H1 (cell line): ENCODE measurements at regions not wholly inside any gene's neighbourhood (a gene's known extent, or its start where the extent isn't known, plus 50 kb on each side); places are given as distances from the start of the nearest gene placed in this dataset.

Source experiments
- CTCF ChIA-PET: fragments of 300-600 bp; sonication (Branson Sonifier 250); formaldehyde crosslinking; loops from one replicate; lab custom pipeline; 2021; ENCODE audit not compliant: partially characterized antibody; lab: Charles Lee
- POLR2A ChIA-PET: fragments of 300-600 bp; sonication (Branson Sonifier 250); formaldehyde crosslinking; loops from one replicate; lab custom pipeline; 2021; ENCODE audit warnings: inconsistent platforms; ENCODE audit not compliant: partially characterized antibody; lab: Charles Lee
- DNase-seq, 2 experiments: peaks; one replicate each; pipeline versions ENCODE4 v3.0.0 to v3.0.0-alpha.2; 2010 to 2022; ENCODE audit warnings: low spot score in 2 of 2, low read depth in 1 of 2, mixed read lengths in 1 of 2
- FAIRE-seq: peaks from 2 replicates; lab custom pipeline; 2011; peaks lifted over from hg19 to GRCh38; lab: Jason Lieb, UNC
- H2AFZ ChIP-seq: 2 replicates; pipeline ENCODE4 v1.8.1; 2012; ENCODE audit warnings: low read length, inconsistent platforms
- H2AK5ac ChIP-seq: 2 replicates; pipeline ENCODE4 v1.6.1; 2013; ENCODE audit warnings: low read depth, low read length
- H2BK120ac ChIP-seq: replicated peaks from 2 replicates; pipeline ENCODE3; 2013; ENCODE audit warnings: low read depth, low read length, inconsistent platforms
- H2BK12ac ChIP-seq: 2 replicates; pipeline ENCODE4 v1.6.1; 2013; ENCODE audit warnings: low read depth, low read length
- H2BK15ac ChIP-seq: 2 replicates; pipeline ENCODE4 v1.6.1; 2013; ENCODE audit warnings: low read length
- H2BK20ac ChIP-seq: 2 replicates; pipeline ENCODE4 v1.6.1; 2013; ENCODE audit warnings: low read length
- H2BK5ac ChIP-seq: 2 replicates; pipeline ENCODE4 v1.6.1; 2013; ENCODE audit warnings: low read depth, low read length
- H3K14ac ChIP-seq: 2 replicates; pipeline ENCODE4 v1.6.1; 2013; ENCODE audit warnings: inconsistent platforms; ENCODE audit not compliant: insufficient read length
- H3K18ac ChIP-seq: 2 replicates; pipeline ENCODE4 v1.6.1; 2013; ENCODE audit warnings: low read length; ENCODE audit errors: extremely low read depth
- H3K23ac ChIP-seq: 2 replicates; pipeline ENCODE4 v1.6.1; 2013; ENCODE audit warnings: inconsistent platforms; ENCODE audit not compliant: insufficient read length
- H3K23me2 ChIP-seq: 2 replicates; pipeline ENCODE4 v1.6.1; 2013; ENCODE audit warnings: low read depth, low read length
- H3K27ac ChIP-seq: 2 replicates; pipeline ENCODE4 v1.6.1; 2011; ENCODE audit warnings: low read depth, low read length, inconsistent platforms
- H3K27me3 ChIP-seq, 4 experiments: replicated peaks in 1 of 4; 1 replicate in 1 of 4; 2 replicates in 3 of 4; pipeline versions ENCODE4 v1.6.1 to v1.8.1; 2011 to 2013; ENCODE audit warnings: low read length in 3 of 4, mild to moderate bottlenecking in 3 of 4, inconsistent platforms in 2 of 4, mixed read lengths in 2 of 4, moderate library complexity in 1 of 4; ENCODE audit not compliant: control insufficient read depth in 3 of 4, insufficient read depth in 3 of 4; ENCODE audit errors: extremely low read depth in 1 of 4
- H3K36me3 ChIP-seq, 4 experiments: 2 replicates each; pipeline versions ENCODE4 v1.6.1 to v1.8.1; 2011 to 2013; ENCODE audit warnings: mild to moderate bottlenecking in 4 of 4, low read length in 3 of 4, moderate library complexity in 2 of 4, control low read depth in 1 of 4, inconsistent platforms in 1 of 4; ENCODE audit not compliant: insufficient read depth in 4 of 4, control insufficient read depth in 2 of 4
- H3K4ac ChIP-seq: replicated peaks from 2 replicates; pipeline ENCODE3; 2013; ENCODE audit warnings: low read length, low read depth, mixed read lengths, inconsistent platforms; ENCODE audit not compliant: insufficient read length
- H3K4me1 ChIP-seq, 4 experiments: replicated peaks in 1 of 4; 1 replicate in 1 of 4; 2 replicates in 3 of 4; pipeline versions ENCODE4 v1.6.1 to v1.8.1; 2011 to 2013; ENCODE audit warnings: low read length in 3 of 4, inconsistent platforms in 2 of 4, mixed read lengths in 1 of 4; ENCODE audit not compliant: insufficient read depth in 4 of 4, control insufficient read depth in 3 of 4
- H3K4me2 ChIP-seq, 2 experiments: 2 replicates each; pipeline versions ENCODE4 v1.6.1 to v1.8.1; 2011 to 2013; ENCODE audit warnings: low read depth in 2 of 2, low read length in 2 of 2, control low read depth in 1 of 2, inconsistent platforms in 1 of 2, mild to moderate bottlenecking in 1 of 2; ENCODE audit not compliant: insufficient read depth in 1 of 2
- H3K4me3 ChIP-seq, 4 experiments: fragments of 200-600, 300-600 bp in 1 of 4; sonication (generic), shearing (Covaris generic), sonication (Bioruptor Twin) in 1 of 4; 2 replicates each; pipeline versions ENCODE4 v1.5.1 to v1.8.1; 2011 to 2016; ENCODE audit warnings: low read length in 4 of 4, low read depth in 3 of 4, control low read depth in 2 of 4, inconsistent platforms in 2 of 4, mild to moderate bottlenecking in 2 of 4, mixed read lengths in 1 of 4, moderate library complexity in 1 of 4; ENCODE audit not compliant: insufficient read depth in 2 of 4; ENCODE audit errors: extremely low read depth in 1 of 4
- H3K56ac ChIP-seq: replicated peaks from 2 replicates; pipeline ENCODE3; 2013; ENCODE audit warnings: low read depth, mild to moderate bottlenecking, mixed read lengths, low read length, inconsistent platforms; ENCODE audit not compliant: insufficient read length
- H3K79me1 ChIP-seq: 2 replicates; pipeline ENCODE4 v1.6.1; 2013; ENCODE audit warnings: low read depth, low read length, control low read depth
- H3K79me2 ChIP-seq, 2 experiments: 2 replicates each; pipeline versions ENCODE4 v1.6.1 to v1.8.1; 2012 to 2013; ENCODE audit warnings: low read length in 2 of 2, mild to moderate bottlenecking in 2 of 2, inconsistent platforms in 1 of 2; ENCODE audit not compliant: insufficient read depth in 2 of 2, control insufficient read depth in 1 of 2
- H3K9ac ChIP-seq, 4 experiments: replicated peaks in 1 of 4; 1 replicate in 1 of 4; 2 replicates in 3 of 4; pipeline versions ENCODE4 v1.6.1 to v1.8.1; 2011 to 2013; ENCODE audit warnings: low read depth in 3 of 4, low read length in 3 of 4, control low read depth in 2 of 4, mild to moderate bottlenecking in 2 of 4, moderate library complexity in 2 of 4, inconsistent platforms in 1 of 4; ENCODE audit errors: extremely low read depth in 1 of 4
- H3K9me3 ChIP-seq, 2 experiments: 2 replicates each; pipeline versions ENCODE4 v1.6.1 to v1.8.1; 2012 to 2013; ENCODE audit warnings: mild to moderate bottlenecking in 2 of 2, moderate library complexity in 2 of 2, control low read depth in 1 of 2, inconsistent platforms in 1 of 2, low read depth in 1 of 2, low read length in 1 of 2, mixed read lengths in 1 of 2; ENCODE audit not compliant: insufficient read depth in 2 of 2
- H4K20me1 ChIP-seq, 2 experiments: replicated peaks in 1 of 2; 2 replicates each; pipeline versions ENCODE3 to v1.8.1; 2011 to 2013; ENCODE audit warnings: inconsistent platforms in 2 of 2, low read length in 2 of 2, mild to moderate bottlenecking in 1 of 2; ENCODE audit not compliant: insufficient read depth in 2 of 2, control insufficient read depth in 1 of 2
- H4K5ac ChIP-seq: 2 replicates; pipeline ENCODE4 v1.6.1; 2013; ENCODE audit warnings: low read length, low read depth, mixed read lengths, inconsistent platforms; ENCODE audit not compliant: insufficient read length
- H4K8ac ChIP-seq: 2 replicates; pipeline ENCODE4 v1.8.0; 2013; ENCODE audit warnings: mild to moderate bottlenecking, moderate library complexity, low read length, inconsistent platforms; ENCODE audit not compliant: insufficient read depth; ENCODE audit errors: extremely low read depth
- H4K91ac ChIP-seq: replicated peaks from 2 replicates; pipeline ENCODE3; 2013; ENCODE audit warnings: low read length, mixed read lengths, inconsistent platforms; ENCODE audit not compliant: insufficient read length
- ASH2L ChIP-seq: fragments of 200-600, 300-600 bp; sonication (generic); IDR thresholded peaks from one replicate; pipeline ENCODE4 v1.7.1; 2017; ENCODE audit warnings: low read length
- CHD1 ChIP-seq: IDR thresholded peaks from 2 replicates; pipeline ENCODE4 v1.6.1; 2012; ENCODE audit warnings: low read depth, low read length, improper control_type of control experiment
- CREB1 ChIP-seq: IDR thresholded peaks from 2 replicates; pipeline ENCODE4 v1.6.1; 2012; ENCODE audit warnings: inconsistent platforms
- E2F6 ChIP-seq: IDR thresholded peaks from 2 replicates; pipeline ENCODE4 v1.6.1; 2012; ENCODE audit warnings: inconsistent platforms
- EGR1 ChIP-seq: IDR thresholded peaks from 2 replicates; pipeline ENCODE4 v1.6.1; 2011; ENCODE audit warnings: low read depth, low read length, borderline replicate concordance
- HDAC6 ChIP-seq: IDR thresholded peaks from one replicate; pipeline ENCODE4 v1.7.1; 2012; ENCODE audit warnings: low read depth, mild to moderate bottlenecking, inconsistent platforms, low read length, moderate library complexity
- MAFK ChIP-seq: IDR thresholded peaks from 2 replicates; pipeline ENCODE4 v1.6.1; 2012; ENCODE audit warnings: low read depth, mild to moderate bottlenecking, improper control_type of control experiment, low read length
- NRF1 ChIP-seq: IDR thresholded peaks from 2 replicates; pipeline ENCODE4 v1.6.1; 2011; ENCODE audit warnings: mild to moderate bottlenecking, low read depth, low read length, improper control_type of control experiment
- POU5F1 ChIP-seq: IDR thresholded peaks from 2 replicates; pipeline ENCODE4 v1.6.1; 2011; ENCODE audit warnings: low read depth, mild to moderate bottlenecking, low read length, moderate library complexity
- SP2 ChIP-seq: IDR thresholded peaks from 2 replicates; pipeline ENCODE4 v1.6.1; 2012; ENCODE audit warnings: mild to moderate bottlenecking, low read length, inconsistent platforms
- SUZ12 ChIP-seq: fragments of 200-600 bp; sonication (generic); IDR thresholded peaks from 2 replicates; pipeline ENCODE4 v1.6.1; 2012; ENCODE audit warnings: mild to moderate bottlenecking, inconsistent platforms, low read length, moderate library complexity, mixed read lengths
- TAF1 ChIP-seq: IDR thresholded peaks from 2 replicates; pipeline ENCODE4 v1.6.1; 2011; ENCODE audit warnings: mild to moderate bottlenecking, low read depth, low read length
- TEAD4 ChIP-seq: IDR thresholded peaks from 2 replicates; pipeline ENCODE4 v1.6.1; 2012; ENCODE audit warnings: low read depth, low read length, inconsistent platforms, mixed read lengths
- WGBS, 2 experiments: shearing (Covaris generic) in 1 of 2; methylation state at CpG; one replicate each; pipeline versions ENCODE4 v1.1.6 to v1.1.7; 2013 to 2015; ENCODE audit warnings: low lambda C conversion rate in 2 of 2, mixed read lengths in 2 of 2, inconsistent platforms in 1 of 2, low coverage in 1 of 2, missing lambda C conversion rate in 1 of 2; ENCODE audit not compliant: insufficient replicate concordance in 2 of 2, insufficient coverage in 1 of 2, insufficient read length in 1 of 2; ENCODE audit errors: extremely low coverage in 1 of 2, missing lambda C conversion rate in 1 of 2; 5-methylcytosine and 5-hydroxymethylcytosine counted together
- TF ChIP-seq, protein P1 (sequence below): IDR thresholded peaks from 2 replicates; pipeline ENCODE4 v1.6.1; 2011; ENCODE audit warnings: low read length, improper control_type of control experiment

- Histone ChIP-seq H3K36me3 (no peaks in the 10 kb centered on the region), H2BK20ac (no peak overlapping the region), H4K5ac (no peak overlapping the region), H3K4me3 (no peak overlapping the region), H2BK12ac (no peak overlapping the region), H4K20me1 (peaks cover 2 to 3% of the 10 kb centered on the region in 2 experiments), H3K14ac (no peak overlapping the region), H3K27ac (no peak overlapping the region), H3K9me3 (no peaks in the 10 kb centered on the region), H2AK5ac (no peak overlapping the region; the same call in 1 of the 2 replicates), H3K23me2 (no peaks in the 10 kb centered on the region), H4K91ac (no peak overlapping the region), H3K4me2 (no peak overlapping the region), H2AFZ (no peak overlapping the region), H4K8ac (no peak overlapping the region), H3K4ac (no peak overlapping the region), H3K23ac (no peak overlapping the region), H2BK5ac (no peak overlapping the region), H2BK15ac (no peak overlapping the region), H3K79me2 (no peaks in the 10 kb centered on the region), H3K79me1 (no peaks in the 10 kb centered on the region), H3K56ac (no peak overlapping the region), H3K18ac (no peak overlapping the region), H3K9ac (no peak overlapping the region), H2BK120ac (no peak overlapping the region), H3K4me1 (no peaks in the 10 kb centered on the region; a peak in 1 of 7 replicates), H3K27me3 (no peaks in the 10 kb centered on the region; a peak in 2 of 7 replicates)
- ChIA-PET POLR2A (interaction anchor here (1.4 kb wide), 1 partner anchor 53 kb away, joined by 3 read pairs; no protein-coding TSS in a partner anchor), CTCF (interaction anchor here (0.7 to 1.6 kb wide), 5 partner anchors 8 to 71 kb away, joined by 3 to 7 read pairs (median 3); no protein-coding TSS in a partner anchor)
- FAIRE-seq = no peak
- WGBS, 2 experiments = 91% methylated on average over 5 of the region's 5 CpGs; no CpG with 5 or more reads in 1 of the 2 experiments
- DNase-seq = no peak
- no peak for TF ChIP-seq CHD1
- no peak for TF ChIP-seq HDAC6
- no peak for TF ChIP-seq POU5F1
- TF ChIP-seq NRF1 = no peak
- TF ChIP-seq E2F6 = no peak
- no peak for TF ChIP-seq ASH2L
- no peak for TF ChIP-seq TEAD4
- TF ChIP-seq SUZ12 = no peak
- no peak for TF ChIP-seq EGR1
- TF ChIP-seq MAFK = no peak
- no peak for TF ChIP-seq TAF1
- no peak for TF ChIP-seq SP2
- TF ChIP-seq, protein P1, sequence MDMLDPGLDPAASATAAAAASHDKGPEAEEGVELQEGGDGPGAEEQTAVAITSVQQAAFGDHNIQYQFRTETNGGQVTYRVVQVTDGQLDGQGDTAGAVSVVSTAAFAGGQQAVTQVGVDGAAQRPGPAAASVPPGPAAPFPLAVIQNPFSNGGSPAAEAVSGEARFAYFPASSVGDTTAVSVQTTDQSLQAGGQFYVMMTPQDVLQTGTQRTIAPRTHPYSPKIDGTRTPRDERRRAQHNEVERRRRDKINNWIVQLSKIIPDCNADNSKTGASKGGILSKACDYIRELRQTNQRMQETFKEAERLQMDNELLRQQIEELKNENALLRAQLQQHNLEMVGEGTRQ = no peak
- no peak for TF ChIP-seq CREB1
Measured at GRCh38 chr4:4734425-4734824, 125.0 kb upstream of the MSX1 start.
